ENCODE measurements at regions not wholly inside any gene's neighbourhood (a gene's known extent, or its start where the extent isn't known, plus 50 kb on each side); places are given as distances from the start of the nearest gene placed in this dataset.
A peak's percentile ranks its signal among the peaks of the same experiment; 100 is the strongest.

- peak; percentile 62 for DNase-seq
Observed at GRCh38 chr10:78920011-78920410, 148.8 kb upstream of the ZMIZ1 start.

GRCh38 chr10:78921895-78922294 is 146.9 kb upstream of the ZMIZ1 start:
- DNase-seq = no peak

- DNase-seq = no peak
Observed at GRCh38 chr10:78923647-78924318, 145.0 kb upstream of the ZMIZ1 start.

GRCh38 chr10:78924319-78925003 is 144.3 kb upstream of the ZMIZ1 start:
- peak; percentile 51 for DNase-seq

- DNase-seq = no peak
Observed at GRCh38 chr10:78925275-78925674, 143.5 kb upstream of the ZMIZ1 start.

- DNase-seq = no peak
Observed at GRCh38 chr10:78925800-78926319, 142.9 kb upstream of the ZMIZ1 start.

- peak; percentile 60 for DNase-seq
Observed at GRCh38 chr10:78927257-78927995, 141.3 kb upstream of the ZMIZ1 start.

- DNase-seq = no peak
Observed at GRCh38 chr10:78928330-78928729, 140.4 kb upstream of the ZMIZ1 start.

- DNase-seq = no peak
Observed at GRCh38 chr10:78929541-78929940, 139.2 kb upstream of the ZMIZ1 start.

- DNase-seq = no peak
Observed at GRCh38 chr10:78931321-78932053, 137.3 kb upstream of the ZMIZ1 start.

- no peak for DNase-seq
Observed at GRCh38 chr10:78932054-78932386, 136.7 kb upstream of the ZMIZ1 start.

- DNase-seq = no peak
Observed at GRCh38 chr10:78932861-78933260, 135.9 kb upstream of the ZMIZ1 start.

- no peak for DNase-seq
Observed at GRCh38 chr10:78933828-78934531, 134.8 kb upstream of the ZMIZ1 start.

- no peak for DNase-seq
Observed at GRCh38 chr10:78934532-78934898, 134.3 kb upstream of the ZMIZ1 start.

GRCh38 chr10:78934994-78935602 is 133.7 kb upstream of the ZMIZ1 start:
- DNase-seq = no peak

- no peak for DNase-seq
Observed at GRCh38 chr10:78935697-78936407, 132.9 kb upstream of the ZMIZ1 start.

- no peak for DNase-seq
Observed at GRCh38 chr10:78936412-78937342, 132.1 kb upstream of the ZMIZ1 start.

GRCh38 chr10:78937393-78937792 is 131.4 kb upstream of the ZMIZ1 start:
- no peak for DNase-seq

- DNase-seq = no peak
Observed at GRCh38 chr10:78937800-78938694, 130.7 kb upstream of the ZMIZ1 start.

Data from NCI-H774 (cell line).